ENCODE measurements at regions not wholly inside any gene's neighbourhood (a gene's known extent, or its start where the extent isn't known, plus 50 kb on each side); places are given as distances from the start of the nearest gene placed in this dataset.

DNA sequence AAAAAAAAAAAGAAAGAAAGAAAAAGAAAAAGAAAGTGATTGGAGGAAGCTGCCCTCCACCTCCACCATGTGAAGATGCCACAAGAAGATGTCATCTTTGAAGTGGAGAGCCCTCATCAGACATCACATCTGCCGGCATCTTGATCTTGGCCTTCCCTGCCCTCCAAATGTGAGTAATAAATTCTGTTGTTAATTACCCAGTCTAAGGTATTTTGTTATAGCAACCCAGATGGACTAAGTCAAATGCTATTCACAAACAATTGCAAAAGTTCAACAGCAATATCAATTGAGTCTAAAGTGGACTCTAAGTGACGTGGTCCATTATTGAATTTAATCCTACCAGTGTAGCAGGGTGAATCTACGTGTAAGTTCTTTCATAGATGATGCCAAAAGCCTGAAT is 55.9 kb upstream of the NUP160 start:
- no peaks in the 10 kb centered on the region for H3K4me1 ChIP-seq (ENCODE audit: insufficient read depth, low read length, poor library complexity, severe bottlenecking)
- no peak overlapping the region for H3K27ac ChIP-seq (ENCODE audit: low read depth, low read length, poor library complexity, severe bottlenecking)
- no peaks in the 10 kb centered on the region for H3K27me3 ChIP-seq (replicated peaks; ENCODE audit: insufficient read depth, low read depth, low read length, poor library complexity)
- no peak for DNase-seq (ENCODE audit: low spot score)
- POLR2A ChIA-PET (ENCODE audit: low non-redundant PET) = no interaction called here
- CTCF ChIA-PET = no interaction called here
- intact Hi-C loops (cut with micrococcal nuclease; ENCODE audit: unreplicated experiment) = no loop called here
- no peak for TF ChIP-seq CTCF (conservative IDR thresholded peaks at IDR 0.05; ENCODE audit: low read depth, low read length)
- TF ChIP-seq EZH2 (IDR thresholded peaks at IDR 0.05; ENCODE audit: borderline replicate concordance, low read depth, low read length, poor library complexity, severe bottlenecking) = no peak
- H3K36me3 ChIP-seq (ENCODE audit: insufficient read depth, low read length, poor library complexity, severe bottlenecking) = no peaks in the 10 kb centered on the region
- no TSS peak for BruUV-seq (replicated peaks)
- no peaks in the 10 kb centered on the region for H3K9me3 ChIP-seq (ENCODE audit: low read depth, low read length, poor library complexity, severe bottlenecking)
- H3K4me3 ChIP-seq (ENCODE audit: low read depth, low read length, poor library complexity, severe bottlenecking) = no peak overlapping the region

DNA sequence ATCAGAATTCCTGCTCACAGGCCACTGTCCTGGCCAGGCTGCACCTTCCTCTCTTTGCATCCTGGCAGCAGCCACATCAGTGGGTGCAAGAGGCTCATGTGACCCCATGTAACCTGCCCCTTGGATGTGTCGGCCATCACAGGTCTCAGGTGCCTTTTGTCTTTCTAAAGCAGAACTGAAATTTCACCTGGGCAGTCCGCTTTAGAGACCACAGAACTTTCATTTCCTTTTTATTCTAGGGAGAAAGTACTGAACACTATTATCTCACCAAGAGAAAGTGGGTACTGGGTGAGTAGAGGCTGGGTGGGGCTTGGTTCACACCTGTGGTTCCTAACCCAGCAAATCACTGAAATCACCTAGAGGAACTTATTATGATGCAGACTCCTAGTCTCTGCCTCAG is 51.7 kb upstream of the NUP160 start:
- no peaks in the 10 kb centered on the region for H3K27me3 ChIP-seq (replicated peaks; ENCODE audit: insufficient read depth, low read depth, low read length, poor library complexity)
- TF ChIP-seq CTCF (conservative IDR thresholded peaks at IDR 0.05; ENCODE audit: low read depth, low read length) (no peak), EZH2 (IDR thresholded peaks at IDR 0.05; ENCODE audit: borderline replicate concordance, low read depth, low read length, poor library complexity, severe bottlenecking) (no peak)
- DNase-seq (ENCODE audit: low spot score) = no peak
- no peak overlapping the region for H3K4me3 ChIP-seq (ENCODE audit: low read depth, low read length, poor library complexity, severe bottlenecking)
- POLR2A ChIA-PET (ENCODE audit: low non-redundant PET) = no interaction called here
- no peaks in the 10 kb centered on the region for H3K36me3 ChIP-seq (ENCODE audit: insufficient read depth, low read length, poor library complexity, severe bottlenecking)
- CTCF ChIA-PET = no interaction called here
- intact Hi-C loops (cut with micrococcal nuclease; ENCODE audit: unreplicated experiment) = no loop called here
- no peaks in the 10 kb centered on the region for H3K9me3 ChIP-seq (ENCODE audit: low read depth, low read length, poor library complexity, severe bottlenecking)
- no TSS peak for BruUV-seq (replicated peaks)
- H3K27ac ChIP-seq (ENCODE audit: low read depth, low read length, poor library complexity, severe bottlenecking) = no peak overlapping the region
- H3K4me1 ChIP-seq (ENCODE audit: insufficient read depth, low read length, poor library complexity, severe bottlenecking) = no peaks in the 10 kb centered on the region
